ENCODE measurements at regions not wholly inside any gene's neighbourhood (a gene's known extent, or its start where the extent isn't known, plus 50 kb on each side); places are given as distances from the start of the nearest gene placed in this dataset.
"Not testable (repeated sequence)": the region's sequence is repeated elsewhere in the genome, so short reads cannot be mapped to it uniquely, and the experiment has no call there.

DNA sequence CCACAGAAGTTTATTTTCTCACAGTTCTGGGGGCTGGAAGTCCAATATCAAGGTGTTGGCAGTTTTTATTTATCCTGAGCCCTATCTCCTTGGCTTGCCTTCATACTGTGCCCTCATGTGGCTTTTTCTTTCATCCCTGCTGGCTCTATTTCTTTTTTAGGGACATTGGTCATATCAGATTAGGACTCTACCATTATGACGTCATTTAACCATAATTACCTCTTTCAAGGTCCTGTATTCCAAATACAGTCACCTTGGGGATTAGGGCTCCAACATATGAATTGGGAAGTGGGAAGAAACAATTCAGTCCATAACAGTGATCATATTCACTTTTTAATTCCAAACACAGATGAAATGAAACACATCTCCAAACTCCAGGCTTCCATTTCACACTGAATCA, 286.0 kb downstream of the SUCLG1 start:
- DNase-seq (ENCODE audit: low read depth, low spot score), result no peak
- TF ChIP-seq FOXP2 (optimal IDR thresholded peaks at IDR 0.05; ENCODE audit: control extremely low read depth, extremely low read length, insufficient read depth), result no peak
- TF ChIP-seq POLR2AphosphoS5 (IDR thresholded peaks at IDR 0.05; ENCODE audit: borderline replicate concordance, low read depth, low read length), result no peak
- no peak for TF ChIP-seq EZH2 (IDR thresholded peaks at IDR 0.05)
- H3K4me3 ChIP-seq, result no peak overlapping the region
- no peak overlapping the region for H3K9ac ChIP-seq (ENCODE audit: insufficient read length)
- H3K9me3 ChIP-seq (ENCODE audit: low read depth, low read length), result no peaks in the 10 kb centered on the region
- H3K27ac ChIP-seq, result no peak overlapping the region
- H3K36me3 ChIP-seq (ENCODE audit: insufficient read depth, low read length), result no peaks in the 10 kb centered on the region

DNA sequence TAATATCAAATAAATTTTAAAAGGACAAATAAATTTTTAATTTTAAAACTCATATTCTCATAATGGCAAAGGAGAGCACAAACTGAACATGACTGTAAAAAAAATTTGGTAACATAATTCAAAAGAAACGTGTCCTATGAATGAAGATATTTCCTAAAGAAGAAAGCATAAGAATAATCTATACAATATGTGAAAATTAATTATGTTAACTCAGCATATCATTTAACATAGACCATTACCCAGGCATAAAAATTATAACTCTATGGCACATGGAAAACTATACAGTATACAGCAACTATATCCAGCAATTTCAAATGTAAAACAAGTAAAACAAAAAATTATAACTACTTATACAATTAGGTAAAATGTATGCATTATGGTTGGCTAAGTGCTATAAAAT, 288.1 kb downstream of the SUCLG1 start:
- H3K36me3 ChIP-seq (ENCODE audit: insufficient read depth, low read length), result no peaks in the 10 kb centered on the region
- H3K4me3 ChIP-seq, result no peak overlapping the region
- DNase-seq (ENCODE audit: low read depth, low spot score), result no peak
- H3K9ac ChIP-seq (ENCODE audit: insufficient read length), result no peak overlapping the region
- no peaks in the 10 kb centered on the region for H3K9me3 ChIP-seq (ENCODE audit: low read depth, low read length)
- H3K27ac ChIP-seq, result no peak overlapping the region
- no peak for TF ChIP-seq FOXP2 (optimal IDR thresholded peaks at IDR 0.05; ENCODE audit: control extremely low read depth, extremely low read length, insufficient read depth)
- no peak for TF ChIP-seq POLR2AphosphoS5 (IDR thresholded peaks at IDR 0.05; ENCODE audit: borderline replicate concordance, low read depth, low read length)
- no peak for TF ChIP-seq EZH2 (IDR thresholded peaks at IDR 0.05)

GRCh38 chr2:84169871-84170270, 289.2 kb downstream of the SUCLG1 start:
- no peak overlapping the region for H3K4me3 ChIP-seq

DNA sequence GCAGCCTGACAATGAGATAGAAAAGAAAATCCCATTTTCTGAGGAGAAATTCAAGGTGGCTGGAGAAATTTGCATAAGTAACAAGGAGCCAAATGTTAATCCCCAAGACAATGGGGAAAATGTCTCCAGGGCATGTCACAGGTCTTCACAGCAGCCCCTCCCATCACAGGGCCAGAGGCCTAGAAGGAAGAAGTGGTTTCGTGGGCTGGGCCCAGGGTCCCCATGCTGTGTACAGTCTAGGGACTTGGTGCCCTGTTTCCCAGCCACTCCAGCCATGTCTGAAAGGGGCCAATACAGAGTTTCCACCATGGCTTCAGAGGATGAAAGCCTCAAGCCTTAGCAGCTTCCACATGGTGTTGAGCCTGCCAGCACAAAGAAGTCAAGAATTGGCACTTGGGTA, 290.5 kb downstream of the SUCLG1 start:
- H3K4me3 ChIP-seq; H3K27ac ChIP-seq; H3K36me3 ChIP-seq (ENCODE audit: insufficient read depth, low read length); H3K9ac ChIP-seq (ENCODE audit: insufficient read length); H3K9me3 ChIP-seq (ENCODE audit: low read depth, low read length); DNase-seq (ENCODE audit: low read depth, low spot score): not testable (repeated sequence)

More at GRCh38 chr2:84169871-84170270, 289.2 kb downstream of the SUCLG1 start:
- H3K9me3 ChIP-seq (ENCODE audit: low read depth, low read length), result no peaks in the 10 kb centered on the region
- H3K36me3 ChIP-seq (ENCODE audit: insufficient read depth, low read length), result no peaks in the 10 kb centered on the region
- TF ChIP-seq EZH2 (IDR thresholded peaks at IDR 0.05), result no peak
- TF ChIP-seq FOXP2 (optimal IDR thresholded peaks at IDR 0.05; ENCODE audit: control extremely low read depth, extremely low read length, insufficient read depth), result no peak
- no peak for TF ChIP-seq POLR2AphosphoS5 (IDR thresholded peaks at IDR 0.05; ENCODE audit: borderline replicate concordance, low read depth, low read length)
- no peak overlapping the region for H3K27ac ChIP-seq
- DNase-seq (ENCODE audit: low read depth, low spot score), result no peak
- H3K9ac ChIP-seq (ENCODE audit: insufficient read length), result no peak overlapping the region

DNA sequence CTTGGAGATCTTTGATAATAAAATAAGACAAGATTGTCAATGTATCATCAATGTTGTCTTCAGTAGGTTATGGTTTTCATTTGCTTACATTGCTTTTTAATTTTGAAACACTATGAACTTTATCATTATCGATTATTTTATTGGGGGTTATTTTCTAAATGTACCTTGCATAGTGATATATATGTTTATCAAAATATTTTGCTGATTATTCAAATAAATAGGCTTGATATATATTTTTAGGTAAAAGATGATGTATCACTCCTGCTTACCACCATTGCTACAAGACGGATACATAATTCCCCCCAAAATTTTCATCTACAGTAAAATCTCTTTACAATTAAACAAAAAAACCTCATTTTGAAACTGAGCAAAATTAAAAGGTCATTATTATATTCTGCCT, 293.8 kb downstream of the SUCLG1 start:
- Histone ChIP-seq H3K9ac (ENCODE audit: insufficient read length) (no peak overlapping the region), H3K27ac (no peak overlapping the region), H3K4me3 (no peak overlapping the region), H3K36me3 (ENCODE audit: insufficient read depth, low read length) (no peaks in the 10 kb centered on the region), H3K9me3 (ENCODE audit: low read depth, low read length) (no peaks in the 10 kb centered on the region)
- DNase-seq (ENCODE audit: low read depth, low spot score), result no peak
- TF ChIP-seq POLR2AphosphoS5 (IDR thresholded peaks at IDR 0.05; ENCODE audit: borderline replicate concordance, low read depth, low read length) (no peak), FOXP2 (optimal IDR thresholded peaks at IDR 0.05; ENCODE audit: control extremely low read depth, extremely low read length, insufficient read depth) (no peak), EZH2 (IDR thresholded peaks at IDR 0.05) (no peak)

- DNase-seq (ENCODE audit: low read depth, low spot score), result no peak
- no peak overlapping the region for H3K4me3 ChIP-seq
- no peak overlapping the region for H3K27ac ChIP-seq
- no peak for TF ChIP-seq EZH2 (IDR thresholded peaks at IDR 0.05)
- TF ChIP-seq POLR2AphosphoS5 (IDR thresholded peaks at IDR 0.05; ENCODE audit: borderline replicate concordance, low read depth, low read length), result no peak
- TF ChIP-seq FOXP2 (optimal IDR thresholded peaks at IDR 0.05; ENCODE audit: control extremely low read depth, extremely low read length, insufficient read depth), result no peak
- no peaks in the 10 kb centered on the region for H3K36me3 ChIP-seq (ENCODE audit: insufficient read depth, low read length)
- no peak overlapping the region for H3K9ac ChIP-seq (ENCODE audit: insufficient read length)
- no peaks in the 10 kb centered on the region for H3K9me3 ChIP-seq (ENCODE audit: low read depth, low read length)
These were observed 298.6 kb downstream of the SUCLG1 start for GRCh38 chr2:84160453-84160852.

DNA sequence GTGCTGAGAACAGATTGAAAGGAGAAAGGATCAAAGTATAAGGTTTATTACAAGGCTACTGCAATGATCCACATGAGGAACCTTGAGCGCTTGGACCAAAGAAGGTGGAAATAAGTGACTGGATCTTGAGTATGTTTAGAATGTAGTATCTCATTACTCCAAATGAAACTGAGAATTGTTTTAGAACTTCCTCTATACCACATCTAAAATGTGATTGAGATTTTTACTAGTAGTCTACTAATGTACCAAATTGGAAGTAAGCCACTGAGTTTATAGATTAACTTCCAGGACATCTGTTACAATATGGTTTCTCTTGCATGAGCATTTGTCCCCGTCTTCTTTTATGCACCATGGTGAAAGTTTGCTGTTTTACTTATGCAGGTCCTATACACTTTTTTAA, 300.5 kb downstream of the SUCLG1 start:
- Histone ChIP-seq H3K36me3 (ENCODE audit: insufficient read depth, low read length) (no peaks in the 10 kb centered on the region), H3K9me3 (ENCODE audit: low read depth, low read length) (no peaks in the 10 kb centered on the region), H3K27ac (no peak overlapping the region), H3K4me3 (no peak overlapping the region), H3K9ac (ENCODE audit: insufficient read length) (no peak overlapping the region)
- DNase-seq (ENCODE audit: low read depth, low spot score), result no peak
- no peak for TF ChIP-seq EZH2 (IDR thresholded peaks at IDR 0.05)
- no peak for TF ChIP-seq POLR2AphosphoS5 (IDR thresholded peaks at IDR 0.05; ENCODE audit: borderline replicate concordance, low read depth, low read length)
- TF ChIP-seq FOXP2 (optimal IDR thresholded peaks at IDR 0.05; ENCODE audit: control extremely low read depth, extremely low read length, insufficient read depth), result no peak

GRCh38 chr2:84152462-84152861, 306.6 kb downstream of the SUCLG1 start:
- Histone ChIP-seq H3K4me3 (no peak overlapping the region), H3K27ac (no peak overlapping the region), H3K36me3 (ENCODE audit: insufficient read depth, low read length) (no peaks in the 10 kb centered on the region), H3K9ac (ENCODE audit: insufficient read length) (no peak overlapping the region), H3K9me3 (ENCODE audit: low read depth, low read length) (no peaks in the 10 kb centered on the region)
- TF ChIP-seq FOXP2 (optimal IDR thresholded peaks at IDR 0.05; ENCODE audit: control extremely low read depth, extremely low read length, insufficient read depth), result no peak
- TF ChIP-seq POLR2AphosphoS5 (IDR thresholded peaks at IDR 0.05; ENCODE audit: borderline replicate concordance, low read depth, low read length), result no peak
- no peak for TF ChIP-seq EZH2 (IDR thresholded peaks at IDR 0.05)
- no peak for DNase-seq (ENCODE audit: low read depth, low spot score)

- Histone ChIP-seq H3K27ac (no peak overlapping the region), H3K9ac (ENCODE audit: insufficient read length) (no peak overlapping the region), H3K9me3 (ENCODE audit: low read depth, low read length) (no peaks in the 10 kb centered on the region), H3K36me3 (ENCODE audit: insufficient read depth, low read length) (no peaks in the 10 kb centered on the region), H3K4me3 (no peak overlapping the region)
- TF ChIP-seq POLR2AphosphoS5 (IDR thresholded peaks at IDR 0.05; ENCODE audit: borderline replicate concordance, low read depth, low read length), result no peak
- no peak for TF ChIP-seq FOXP2 (optimal IDR thresholded peaks at IDR 0.05; ENCODE audit: control extremely low read depth, extremely low read length, insufficient read depth)
- TF ChIP-seq EZH2 (IDR thresholded peaks at IDR 0.05), result no peak
- DNase-seq (ENCODE audit: low read depth, low spot score), result no peak
These were observed 314.7 kb downstream of the SUCLG1 start for GRCh38 chr2:84144345-84144744.

All from SK-N-MC (cell line).